VCaP (cell line): ENCODE measurements at regions not wholly inside any gene's neighbourhood (a gene's known extent, or its start where the extent isn't known, plus 50 kb on each side); places are given as distances from the start of the nearest gene placed in this dataset.

Experiments
- H3K27ac ChIP-seq: fragments of 450-650 bp; 2 replicates; pipeline ENCODE4 v1.5.1; 2017
- TF ChIP-seq, protein P1 (sequence below): fragments of 450-650 bp; conservative IDR thresholded peaks from 2 replicates; pipeline ENCODE4 v1.5.1; 2017; ENCODE audit warnings: mild to moderate bottlenecking, moderate library complexity

DNA sequence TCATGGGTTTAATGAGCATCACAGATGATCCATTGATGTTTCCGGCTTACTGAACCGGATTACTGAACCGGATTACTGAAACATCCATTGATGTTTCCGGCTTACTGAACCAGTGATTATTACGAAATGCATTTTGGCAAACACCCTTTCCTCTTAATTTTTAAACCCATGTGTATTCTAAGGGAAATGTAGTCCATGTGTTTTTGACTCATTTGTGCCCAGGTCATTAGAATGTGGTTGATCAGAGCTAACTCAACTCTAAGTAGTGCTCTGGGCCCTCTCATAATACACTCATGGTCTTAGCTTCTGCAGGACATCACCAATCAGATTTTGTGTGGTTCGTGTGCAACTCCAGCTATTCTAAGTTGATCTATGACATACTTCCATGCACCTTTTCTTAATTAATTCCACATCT is 141.6 kb downstream of the SPATA18 start:
- no peak overlapping the region for H3K27ac ChIP-seq
- TF ChIP-seq, protein P1, sequence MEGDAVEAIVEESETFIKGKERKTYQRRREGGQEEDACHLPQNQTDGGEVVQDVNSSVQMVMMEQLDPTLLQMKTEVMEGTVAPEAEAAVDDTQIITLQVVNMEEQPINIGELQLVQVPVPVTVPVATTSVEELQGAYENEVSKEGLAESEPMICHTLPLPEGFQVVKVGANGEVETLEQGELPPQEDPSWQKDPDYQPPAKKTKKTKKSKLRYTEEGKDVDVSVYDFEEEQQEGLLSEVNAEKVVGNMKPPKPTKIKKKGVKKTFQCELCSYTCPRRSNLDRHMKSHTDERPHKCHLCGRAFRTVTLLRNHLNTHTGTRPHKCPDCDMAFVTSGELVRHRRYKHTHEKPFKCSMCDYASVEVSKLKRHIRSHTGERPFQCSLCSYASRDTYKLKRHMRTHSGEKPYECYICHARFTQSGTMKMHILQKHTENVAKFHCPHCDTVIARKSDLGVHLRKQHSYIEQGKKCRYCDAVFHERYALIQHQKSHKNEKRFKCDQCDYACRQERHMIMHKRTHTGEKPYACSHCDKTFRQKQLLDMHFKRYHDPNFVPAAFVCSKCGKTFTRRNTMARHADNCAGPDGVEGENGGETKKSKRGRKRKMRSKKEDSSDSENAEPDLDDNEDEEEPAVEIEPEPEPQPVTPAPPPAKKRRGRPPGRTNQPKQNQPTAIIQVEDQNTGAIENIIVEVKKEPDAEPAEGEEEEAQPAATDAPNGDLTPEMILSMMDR = no peak

DNA sequence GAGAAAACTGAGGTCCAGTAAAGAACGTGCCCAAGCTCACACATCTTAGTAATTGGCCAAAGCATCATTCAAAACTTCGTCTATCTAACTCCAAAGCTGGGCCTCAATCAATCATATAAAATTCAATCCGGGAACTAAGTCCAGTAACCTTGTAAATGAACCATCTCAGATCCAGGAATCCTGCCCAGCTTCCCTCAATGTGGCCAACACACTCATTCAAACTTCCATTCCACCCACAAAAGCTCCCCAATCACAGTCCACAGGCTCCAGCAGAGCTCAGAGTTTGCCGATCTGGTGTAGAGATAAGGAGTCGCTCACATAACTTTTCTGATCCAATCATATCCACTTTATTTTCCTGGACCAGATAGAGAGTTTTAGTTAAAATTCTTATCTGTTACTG is 144.8 kb downstream of the SPATA18 start:
- no peak overlapping the region for H3K27ac ChIP-seq
- TF ChIP-seq, protein P1 = no peak

DNA sequence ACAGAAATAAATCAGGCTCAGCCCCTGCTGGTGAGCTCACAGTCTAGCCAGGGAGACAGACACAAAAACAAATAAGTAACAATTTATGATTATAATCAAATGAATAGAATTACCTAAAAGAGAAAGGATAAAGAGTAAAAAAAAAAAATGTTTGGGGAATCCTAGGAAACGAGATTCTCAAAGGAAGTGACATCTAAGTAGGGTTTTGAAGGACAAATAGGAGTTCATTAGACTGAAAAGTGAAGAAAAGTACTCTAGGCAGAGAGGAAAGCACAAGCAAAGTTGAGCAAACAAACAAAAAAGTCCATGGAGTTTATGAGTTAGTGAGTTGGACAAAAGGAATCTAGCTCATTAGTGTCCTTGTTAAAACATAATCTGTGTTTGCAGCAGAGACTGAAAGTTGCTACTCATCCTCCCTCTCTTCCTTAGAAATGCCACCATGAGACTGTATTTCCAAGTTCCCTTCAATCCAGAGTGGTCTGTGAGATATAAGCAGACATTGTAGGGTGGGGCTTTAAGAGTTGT is 145.6 kb downstream of the SPATA18 start:
- TF ChIP-seq, protein P1 = no peak
- no peak overlapping the region for H3K27ac ChIP-seq

DNA sequence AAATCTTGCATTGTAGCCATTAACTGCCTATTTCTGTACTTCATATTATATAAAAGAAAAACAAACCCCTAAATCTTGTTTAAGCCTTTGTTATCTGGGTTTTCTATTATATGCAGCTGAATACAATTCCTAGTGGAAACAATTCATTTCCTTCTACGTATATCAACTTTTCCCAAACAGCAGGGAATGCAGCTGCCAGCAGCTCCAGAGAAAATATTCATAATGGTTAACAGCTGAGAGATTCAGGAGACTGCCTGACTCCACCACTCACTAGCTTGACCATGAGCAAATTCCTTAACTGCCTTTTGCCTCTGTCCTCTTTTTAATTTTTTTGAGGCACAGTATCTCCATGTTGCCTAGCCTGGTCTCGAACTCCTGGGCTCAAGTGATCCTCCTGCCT is 146.2 kb downstream of the SPATA18 start:
- no peak overlapping the region for H3K27ac ChIP-seq
- TF ChIP-seq, protein P1 = no peak

DNA sequence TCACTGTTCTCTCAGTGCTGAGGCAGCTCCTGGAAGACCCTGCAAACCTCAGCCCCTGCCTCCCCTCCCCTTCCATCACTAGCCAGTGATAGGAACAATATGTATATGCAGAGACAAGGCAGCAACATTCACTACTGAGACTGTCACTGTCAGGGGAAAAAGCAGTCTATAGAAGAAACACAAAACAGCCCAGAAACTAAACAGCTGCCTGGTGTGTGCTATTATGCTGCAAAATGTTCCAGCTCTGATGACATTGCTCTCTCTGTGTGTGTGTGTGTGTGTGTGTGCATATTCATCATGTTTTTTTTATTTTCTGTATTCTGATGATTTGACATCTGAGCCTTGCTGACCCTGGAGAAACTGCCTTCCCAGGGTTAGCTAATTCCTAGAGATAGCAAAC is 147.2 kb downstream of the SPATA18 start:
- TF ChIP-seq, protein P1 = no peak

DNA sequence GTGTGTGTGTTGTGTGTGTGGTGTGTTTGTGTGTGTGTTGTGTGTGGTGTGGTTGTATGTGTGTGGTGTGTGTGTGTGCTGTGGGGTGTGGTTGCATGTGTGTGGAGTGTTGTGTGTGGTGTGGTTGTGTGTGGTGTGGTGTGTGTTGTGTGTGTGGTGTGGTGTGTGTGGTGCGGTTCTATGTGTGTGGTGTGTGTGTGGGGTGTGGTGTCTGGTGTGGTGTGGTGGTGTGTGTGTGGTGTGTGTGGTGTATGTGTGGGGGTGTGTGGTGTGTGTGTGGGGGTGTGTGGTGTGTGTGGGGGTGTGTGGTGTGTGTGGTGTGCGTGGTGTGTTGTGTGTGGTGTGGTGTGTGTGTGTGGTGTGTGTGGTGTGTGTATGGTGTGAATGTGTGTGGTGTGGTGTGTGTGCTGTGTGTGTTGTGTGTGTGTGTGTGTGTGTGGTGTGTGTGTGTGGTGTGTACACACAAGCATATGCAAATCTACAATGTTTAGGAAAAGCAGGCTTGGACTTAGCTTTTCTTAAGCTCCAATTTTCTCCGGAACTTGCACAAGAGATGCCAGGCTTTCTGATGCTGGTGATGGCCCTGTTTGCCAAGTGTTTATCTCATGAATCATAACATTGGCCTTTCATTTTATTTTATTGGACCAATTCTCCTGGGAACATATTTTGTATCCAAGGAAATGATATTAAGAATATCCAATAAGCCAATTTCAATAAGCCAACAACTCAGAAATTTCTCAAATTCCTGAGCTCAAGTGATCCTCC is 148.7 kb downstream of the SPATA18 start:
- TF ChIP-seq, protein P1 = no peak
- H3K27ac ChIP-seq = no peak overlapping the region

More for the DNA sequence above, 147.2 kb downstream of the SPATA18 start:
- no peak overlapping the region for H3K27ac ChIP-seq

DNA sequence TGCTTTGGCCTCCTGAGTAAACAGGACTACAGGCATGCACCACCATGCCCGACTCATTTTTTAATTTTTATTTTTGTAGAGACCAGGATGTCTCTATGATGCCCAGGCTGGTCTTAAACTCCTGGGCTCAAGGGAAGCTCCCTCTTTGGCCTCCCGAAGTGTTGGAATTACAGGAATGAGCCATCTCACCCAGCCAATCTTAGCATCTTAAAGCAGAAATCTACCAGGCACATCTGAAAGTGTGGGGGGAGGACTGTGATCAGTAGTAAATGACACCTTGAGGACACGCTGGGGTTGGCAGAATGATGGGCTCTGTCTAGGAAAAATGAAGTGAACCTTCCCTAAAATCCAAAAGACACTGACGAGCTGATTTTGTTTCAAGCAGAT is 149.2 kb downstream of the SPATA18 start:
- H3K27ac ChIP-seq = no peak overlapping the region

More for the DNA sequence above, 149.2 kb downstream of the SPATA18 start:
- TF ChIP-seq, protein P1 = no peak
